Neural progenitor cell (in vitro differentiated cells): ENCODE measurements at regions not wholly inside any gene's neighbourhood (a gene's known extent, or its start where the extent isn't known, plus 50 kb on each side); places are given as distances from the start of the nearest gene placed in this dataset.

ENCODE experiments used
- EZH2phosphoT487 ChIP-seq: fragments of 200-600 bp; sonication (generic); IDR thresholded peaks from 2 replicates; pipeline ENCODE4 v1.6.1; 2017; ENCODE audit warnings: antibody characterized with exemption
- TF ChIP-seq, protein P1 (sequence below): fragments of 200-600 bp; sonication (generic); IDR thresholded peaks from 2 replicates; pipeline ENCODE4 v1.5.1; 2017; ENCODE audit warnings: antibody characterized with exemption, mild to moderate bottlenecking

DNA sequence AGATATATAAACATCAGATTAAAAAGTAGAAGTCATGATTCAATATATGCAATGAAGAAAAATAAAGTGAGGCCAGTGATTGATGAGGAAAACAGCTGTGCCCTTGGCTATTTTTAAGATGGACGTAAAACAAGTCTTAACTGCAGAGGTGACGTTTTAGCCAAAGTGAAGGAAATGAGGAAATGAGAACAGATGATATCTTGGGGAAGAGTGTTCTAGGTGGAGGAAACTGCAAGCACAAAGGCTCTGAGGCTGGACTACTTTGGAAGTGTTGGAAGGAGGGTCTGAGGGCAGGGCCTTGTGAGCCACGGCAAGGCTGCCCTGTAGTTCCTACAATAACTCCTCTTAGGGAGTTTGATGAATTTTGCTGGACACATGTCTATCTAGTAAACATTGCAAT is 140.5 kb upstream of the AKR1E2 start:
- TF ChIP-seq, protein P1, sequence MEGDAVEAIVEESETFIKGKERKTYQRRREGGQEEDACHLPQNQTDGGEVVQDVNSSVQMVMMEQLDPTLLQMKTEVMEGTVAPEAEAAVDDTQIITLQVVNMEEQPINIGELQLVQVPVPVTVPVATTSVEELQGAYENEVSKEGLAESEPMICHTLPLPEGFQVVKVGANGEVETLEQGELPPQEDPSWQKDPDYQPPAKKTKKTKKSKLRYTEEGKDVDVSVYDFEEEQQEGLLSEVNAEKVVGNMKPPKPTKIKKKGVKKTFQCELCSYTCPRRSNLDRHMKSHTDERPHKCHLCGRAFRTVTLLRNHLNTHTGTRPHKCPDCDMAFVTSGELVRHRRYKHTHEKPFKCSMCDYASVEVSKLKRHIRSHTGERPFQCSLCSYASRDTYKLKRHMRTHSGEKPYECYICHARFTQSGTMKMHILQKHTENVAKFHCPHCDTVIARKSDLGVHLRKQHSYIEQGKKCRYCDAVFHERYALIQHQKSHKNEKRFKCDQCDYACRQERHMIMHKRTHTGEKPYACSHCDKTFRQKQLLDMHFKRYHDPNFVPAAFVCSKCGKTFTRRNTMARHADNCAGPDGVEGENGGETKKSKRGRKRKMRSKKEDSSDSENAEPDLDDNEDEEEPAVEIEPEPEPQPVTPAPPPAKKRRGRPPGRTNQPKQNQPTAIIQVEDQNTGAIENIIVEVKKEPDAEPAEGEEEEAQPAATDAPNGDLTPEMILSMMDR = no peak
- TF ChIP-seq EZH2phosphoT487 = no peak
